Smooth muscle cell (in vitro differentiated cells): ENCODE measurements at regions not wholly inside any gene's neighbourhood (a gene's known extent, or its start where the extent isn't known, plus 50 kb on each side); places are given as distances from the start of the nearest gene placed in this dataset.

ENCODE experiments used
- DNase-seq: peaks from one replicate; lab custom pipeline; 2025; ENCODE audit not compliant: unreplicated experiment; lab: John Stamatoyannopoulos, UW
- H2AFZ ChIP-seq: fragments of 200-600 bp; sonication (generic); 2 replicates; pipeline ENCODE4 v1.6.0; 2016; ENCODE audit warnings: antibody characterized with exemption, low read depth, mild to moderate bottlenecking
- H3F3A ChIP-seq: fragments of 200-600 bp; sonication (generic); 2 replicates; pipeline ENCODE4 v1.6.0; 2017; ENCODE audit warnings: antibody characterized with exemption, low read depth
- H3K27ac ChIP-seq: fragments of 200-600 bp; sonication (generic); 2 replicates; pipeline ENCODE4 v1.5.1; 2016; ENCODE audit warnings: low read depth, mild to moderate bottlenecking
- H3K27me3 ChIP-seq: fragments of 200-600 bp; sonication (generic); 2 replicates; pipeline ENCODE4 v1.6.1; 2016; ENCODE audit warnings: low read depth, mild to moderate bottlenecking
- H3K36me3 ChIP-seq: fragments of 200-600 bp; sonication (generic); 2 replicates; pipeline ENCODE4 v1.5.1; 2016; ENCODE audit warnings: low read depth
- H3K4me1 ChIP-seq: fragments of 200-600 bp; sonication (generic); 2 replicates; pipeline ENCODE4 v1.5.1; 2016; ENCODE audit warnings: low read depth
- H3K4me2 ChIP-seq: fragments of 200-600 bp; sonication (generic); 2 replicates; pipeline ENCODE4 v1.6.0; 2016; ENCODE audit warnings: mild to moderate bottlenecking
- H3K4me3 ChIP-seq: fragments of 200-600 bp; sonication (generic); 2 replicates; pipeline ENCODE4 v1.5.1; 2016; ENCODE audit warnings: mild to moderate bottlenecking
- H3K79me2 ChIP-seq: fragments of 200-600 bp; sonication (generic); 2 replicates; pipeline ENCODE4 v1.6.0; 2016; ENCODE audit warnings: low read depth, mild to moderate bottlenecking
- H3K9ac ChIP-seq: fragments of 200-600 bp; sonication (generic); 2 replicates; pipeline ENCODE4 v1.6.0; 2016; ENCODE audit warnings: low read depth
- H3K9me3 ChIP-seq: fragments of 200-600 bp; sonication (generic); replicated peaks from 2 replicates; pipeline ENCODE4 v1.5.1; 2016; ENCODE audit warnings: low read depth
- H4K20me1 ChIP-seq: fragments of 200-600 bp; sonication (generic); 2 replicates; pipeline ENCODE4 v1.6.0; 2016; ENCODE audit warnings: low read depth
- CTCF ChIP-seq: fragments of 200-600 bp; sonication (generic); IDR thresholded peaks from 2 replicates; pipeline ENCODE4 v1.5.1; 2017; ENCODE audit warnings: borderline replicate concordance, mild to moderate bottlenecking, antibody characterized with exemption; ENCODE audit not compliant: insufficient read depth, poor library complexity, severe bottlenecking
- WGBS: methylation state at CpG from one replicate; pipeline ENCODE4 v1.1.7; 2016; ENCODE audit warnings: low lambda C conversion rate; 5-methylcytosine and 5-hydroxymethylcytosine counted together

- Histone ChIP-seq H3K9me3 (no peaks in the 10 kb centered on the region), H3K4me2 (no peak overlapping the region), H3K4me3 (no peak overlapping the region), H4K20me1 (no peaks in the 10 kb centered on the region), H2AFZ (no peak overlapping the region), H3K36me3 (no peaks in the 10 kb centered on the region), H3K27me3 (no peaks in the 10 kb centered on the region), H3K27ac (no peak overlapping the region), H3K79me2 (no peaks in the 10 kb centered on the region), H3F3A (no peaks in the 10 kb centered on the region), H3K9ac (no peak overlapping the region), H3K4me1 (no peaks in the 10 kb centered on the region)
- DNase-seq: no peak
- 92% methylated on average over 25 of the region's 27 CpGs for WGBS
- no peak for TF ChIP-seq CTCF
Observed at GRCh38 chr2:153222231-153223165, 256.1 kb downstream of the RPRM start.

GRCh38 chr2:153221506-153221905 is 257.1 kb downstream of the RPRM start:
- WGBS: 88% methylated on average over 11 of the region's 11 CpGs
- Histone ChIP-seq H3F3A (no peaks in the 10 kb centered on the region), H3K4me3 (no peak overlapping the region), H3K9me3 (no peaks in the 10 kb centered on the region), H2AFZ (no peak overlapping the region), H4K20me1 (no peaks in the 10 kb centered on the region), H3K79me2 (no peaks in the 10 kb centered on the region), H3K27me3 (no peaks in the 10 kb centered on the region), H3K4me2 (no peak overlapping the region), H3K4me1 (no peaks in the 10 kb centered on the region), H3K27ac (no peak overlapping the region), H3K36me3 (no peaks in the 10 kb centered on the region), H3K9ac (no peak overlapping the region)
- DNase-seq: no peak
- TF ChIP-seq CTCF: no peak

GRCh38 chr2:153221087-153221486 is 257.5 kb downstream of the RPRM start:
- H3K4me1 ChIP-seq: no peaks in the 10 kb centered on the region
- no peaks in the 10 kb centered on the region for H3K9me3 ChIP-seq
- H3K4me3 ChIP-seq: no peak overlapping the region
- H4K20me1 ChIP-seq: no peaks in the 10 kb centered on the region
- WGBS: 90% methylated on average over 9 of the region's 9 CpGs
- no peaks in the 10 kb centered on the region for H3K79me2 ChIP-seq
- H3K4me2 ChIP-seq: no peak overlapping the region
- no peak overlapping the region for H3K9ac ChIP-seq
- no peaks in the 10 kb centered on the region for H3F3A ChIP-seq
- H3K36me3 ChIP-seq: no peaks in the 10 kb centered on the region
- H2AFZ ChIP-seq: no peak overlapping the region
- no peak for DNase-seq
- TF ChIP-seq CTCF: no peak
- H3K27me3 ChIP-seq: no peaks in the 10 kb centered on the region
- no peak overlapping the region for H3K27ac ChIP-seq

- no peaks in the 10 kb centered on the region for H4K20me1 ChIP-seq
- TF ChIP-seq CTCF: no peak
- H3K9ac ChIP-seq: no peak overlapping the region
- no peaks in the 10 kb centered on the region for H3K79me2 ChIP-seq
- no peaks in the 10 kb centered on the region for H3K36me3 ChIP-seq
- H3K27me3 ChIP-seq: no peaks in the 10 kb centered on the region
- H3K27ac ChIP-seq: no peak overlapping the region
- no peaks in the 10 kb centered on the region for H3K9me3 ChIP-seq
- no peak overlapping the region for H3K4me3 ChIP-seq
- H3K4me2 ChIP-seq: no peak overlapping the region
- no peak overlapping the region for H2AFZ ChIP-seq
- no peaks in the 10 kb centered on the region for H3F3A ChIP-seq
- no peaks in the 10 kb centered on the region for H3K4me1 ChIP-seq
- no peak for DNase-seq
Observed at GRCh38 chr2:153218851-153219250, 259.7 kb downstream of the RPRM start.
